ENCODE measurements at regions not wholly inside any gene's neighbourhood (a gene's known extent, or its start where the extent isn't known, plus 50 kb on each side); places are given as distances from the start of the nearest gene placed in this dataset.

- CTCF ChIA-PET = interaction anchor here (0.8 to 1.0 kb wide), 2 partner anchors 8 to 33 kb away, joined by 4 read pairs; no protein-coding TSS in a partner anchor
- DNase-seq (ENCODE audit: extremely low spot score) = no peak
- POLR2A ChIA-PET = interaction anchor here (1.0 to 1.2 kb wide), 2 partner anchors 9 to 13 kb away, joined by 3 read pairs; no protein-coding TSS in a partner anchor
- TF ChIP-seq SP1 (IDR thresholded peaks at IDR 0.05) (no peak), CTBP1 (IDR thresholded peaks at IDR 0.05; ENCODE audit: borderline replicate concordance) (no peak), FOXM1 (IDR thresholded peaks at IDR 0.05; ENCODE audit: borderline replicate concordance) (no peak), BHLHE40 (IDR thresholded peaks at IDR 0.05; ENCODE audit: borderline replicate concordance) (no peak), FOXK2 (IDR thresholded peaks at IDR 0.05) (no peak), ZNF384 (IDR thresholded peaks at IDR 0.05) (no peak), SUZ12 (IDR thresholded peaks at IDR 0.05) (no peak), LEF1 (IDR thresholded peaks at IDR 0.05; ENCODE audit: borderline replicate concordance) (no peak), ARNT (IDR thresholded peaks at IDR 0.05) (no peak)
Observed at GRCh38 chr1:47677241-47677940, 239.5 kb downstream of the FOXD2 start.

GRCh38 chr1:47678464-47678980 lies 240.7 kb downstream of the FOXD2 start:
- TF ChIP-seq FOXM1 (IDR thresholded peaks at IDR 0.05; ENCODE audit: borderline replicate concordance) (no peak), NFRKB (IDR thresholded peaks at IDR 0.05) (no peak)
- ChIA-PET CTCF (interaction anchor here (0.7 to 1.2 kb wide), 2 partner anchors 45 to 48 kb away, joined by 3 read pairs; no protein-coding TSS in a partner anchor), POLR2A (interaction anchor here (0.8 kb wide), 1 partner anchor 243 kb away, joined by 3 read pairs; no protein-coding TSS in a partner anchor)
- no peak for DNase-seq (ENCODE audit: extremely low spot score)

GRCh38 chr1:47679301-47679791 lies 241.5 kb downstream of the FOXD2 start:
- TF ChIP-seq SP1 (IDR thresholded peaks at IDR 0.05) (no peak), BHLHE40 (IDR thresholded peaks at IDR 0.05; ENCODE audit: borderline replicate concordance) (no peak), FOXM1 (IDR thresholded peaks at IDR 0.05; ENCODE audit: borderline replicate concordance) (no peak), SUZ12 (IDR thresholded peaks at IDR 0.05) (no peak), TARDBP (IDR thresholded peaks at IDR 0.05) (no peak), FOXK2 (IDR thresholded peaks at IDR 0.05) (no peak), HDGF (IDR thresholded peaks at IDR 0.05; ENCODE audit: borderline replicate concordance) (no peak), ELF4 (IDR thresholded peaks at IDR 0.05) (no peak)
- ChIA-PET CTCF (interaction anchor here (1.2 kb wide), 1 partner anchor 47 kb away, joined by 3 read pairs; no protein-coding TSS in a partner anchor), POLR2A (interaction anchor here (0.8 kb wide), 1 partner anchor 244 kb away, joined by 3 read pairs; no protein-coding TSS in a partner anchor)
- no peak for DNase-seq (ENCODE audit: extremely low spot score)

- DNase-seq (ENCODE audit: extremely low spot score) = no peak
- TF ChIP-seq SUZ12 (IDR thresholded peaks at IDR 0.05) (no peak), TARDBP (IDR thresholded peaks at IDR 0.05) (no peak), ARNT (IDR thresholded peaks at IDR 0.05) (no peak), FOXK2 (IDR thresholded peaks at IDR 0.05) (no peak), ELF4 (IDR thresholded peaks at IDR 0.05) (no peak), BHLHE40 (IDR thresholded peaks at IDR 0.05; ENCODE audit: borderline replicate concordance) (no peak), NFRKB (IDR thresholded peaks at IDR 0.05) (no peak)
- ChIA-PET CTCF (no interaction called here), POLR2A (no interaction called here)
Observed at GRCh38 chr1:47679826-47680225, 242.0 kb downstream of the FOXD2 start.

- no peak for DNase-seq (ENCODE audit: extremely low spot score)
- TF ChIP-seq NFRKB (IDR thresholded peaks at IDR 0.05) (no peak), FOXA1 (IDR thresholded peaks at IDR 0.05) (no peak), LEF1 (IDR thresholded peaks at IDR 0.05; ENCODE audit: borderline replicate concordance) (no peak), ARNT (IDR thresholded peaks at IDR 0.05) (no peak), TARDBP (IDR thresholded peaks at IDR 0.05) (no peak)
- CTCF ChIA-PET = no interaction called here
- POLR2A ChIA-PET = no interaction called here
Observed at GRCh38 chr1:47680815-47681475, 243.1 kb downstream of the FOXD2 start.

- TF ChIP-seq SP1 (IDR thresholded peaks at IDR 0.05) (no peak), LEF1 (IDR thresholded peaks at IDR 0.05; ENCODE audit: borderline replicate concordance) (no peak), L3MBTL2 (conservative IDR thresholded peaks at IDR 0.05) (no peak), ZNF384 (IDR thresholded peaks at IDR 0.05) (no peak), CTBP1 (IDR thresholded peaks at IDR 0.05; ENCODE audit: borderline replicate concordance) (no peak), FOXK2 (IDR thresholded peaks at IDR 0.05) (no peak), FOXA1 (IDR thresholded peaks at IDR 0.05) (no peak), SUZ12 (IDR thresholded peaks at IDR 0.05) (no peak), PKNOX1 (IDR thresholded peaks at IDR 0.05) (no peak), HDGF (IDR thresholded peaks at IDR 0.05; ENCODE audit: borderline replicate concordance) (no peak)
- DNase-seq (ENCODE audit: extremely low spot score) = no peak
- ChIA-PET POLR2A (no interaction called here), CTCF (interaction anchor here (0.9 kb wide), 1 partner anchor 244 kb away, joined by 3 read pairs; no protein-coding TSS in a partner anchor)
Observed at GRCh38 chr1:47681735-47682134, 243.9 kb downstream of the FOXD2 start.

- CTCF ChIA-PET = interaction anchor here (0.9 kb wide), 1 partner anchor 245 kb away, joined by 3 read pairs; no protein-coding TSS in a partner anchor
- no peak for TF ChIP-seq ARNT (IDR thresholded peaks at IDR 0.05)
- TF ChIP-seq FOXA1 (IDR thresholded peaks at IDR 0.05) = no peak
- TF ChIP-seq NFRKB (IDR thresholded peaks at IDR 0.05) = no peak
- no peak for TF ChIP-seq SP1 (IDR thresholded peaks at IDR 0.05)
- TF ChIP-seq FOXK2 (IDR thresholded peaks at IDR 0.05) = no peak
- TF ChIP-seq LEF1 (IDR thresholded peaks at IDR 0.05; ENCODE audit: borderline replicate concordance) = no peak
- no peak for TF ChIP-seq FOXM1 (IDR thresholded peaks at IDR 0.05; ENCODE audit: borderline replicate concordance)
- POLR2A ChIA-PET = no interaction called here
- DNase-seq (ENCODE audit: extremely low spot score) = no peak
Observed at GRCh38 chr1:47682198-47682597, 244.4 kb downstream of the FOXD2 start.

Data from HEK293T (cell line).